Stimulated activated CD8-positive, alpha-beta memory T cell treated with anti-CD3 and anti-CD28 coated beads, Interleukin-7, amount 100 ng/mL, for 48 hours (primary cell): ENCODE measurements at regions not wholly inside any gene's neighbourhood (a gene's known extent, or its start where the extent isn't known, plus 50 kb on each side); places are given as distances from the start of the nearest gene placed in this dataset.

ENCODE experiments used
- DNase-seq, 2 donors: peaks; one replicate each; pipeline ENCODE4 v3.0.0-alpha.2; 2020; ENCODE audit warnings: low read depth in 1 of 2; ENCODE audit errors: extremely low read depth in 1 of 2

DNA sequence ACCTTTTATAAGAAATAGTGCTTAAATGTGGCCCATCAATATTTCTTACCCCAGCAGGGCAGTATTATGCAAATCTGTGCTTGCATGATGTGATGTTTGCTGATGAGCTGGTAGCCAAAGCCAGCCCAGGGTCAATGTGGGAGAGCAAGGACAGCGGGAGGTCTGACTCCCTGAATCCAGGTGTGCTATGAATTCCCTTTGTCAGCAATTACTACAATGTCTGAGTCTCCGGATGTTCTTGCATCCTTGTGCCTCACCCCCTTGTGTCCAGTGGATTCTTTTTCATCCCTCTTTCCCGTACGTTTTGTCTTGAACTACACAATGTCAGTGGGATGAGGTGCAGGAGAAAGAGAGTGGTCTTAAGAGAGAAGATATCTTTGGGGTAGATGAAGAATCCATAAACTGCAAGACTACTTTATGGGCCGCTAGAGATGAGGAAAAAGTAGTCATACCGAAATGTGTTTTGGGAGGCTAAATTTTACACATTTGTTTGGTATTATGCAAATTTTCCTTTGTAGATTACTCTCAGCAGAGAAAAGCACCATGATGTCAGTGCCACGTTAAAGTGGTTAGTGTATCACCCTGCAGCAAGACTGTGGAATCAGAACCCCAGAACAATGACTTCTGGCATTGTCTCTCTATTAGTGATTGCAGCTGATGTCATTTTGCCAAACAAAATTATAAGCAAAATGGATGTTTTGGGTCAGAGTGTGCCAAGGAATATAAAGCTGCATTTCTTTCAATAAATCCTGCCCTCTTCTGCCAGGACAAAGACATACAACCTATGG is 53.5 kb upstream of the TSHZ3 start:
- no peak for DNase-seq

DNA sequence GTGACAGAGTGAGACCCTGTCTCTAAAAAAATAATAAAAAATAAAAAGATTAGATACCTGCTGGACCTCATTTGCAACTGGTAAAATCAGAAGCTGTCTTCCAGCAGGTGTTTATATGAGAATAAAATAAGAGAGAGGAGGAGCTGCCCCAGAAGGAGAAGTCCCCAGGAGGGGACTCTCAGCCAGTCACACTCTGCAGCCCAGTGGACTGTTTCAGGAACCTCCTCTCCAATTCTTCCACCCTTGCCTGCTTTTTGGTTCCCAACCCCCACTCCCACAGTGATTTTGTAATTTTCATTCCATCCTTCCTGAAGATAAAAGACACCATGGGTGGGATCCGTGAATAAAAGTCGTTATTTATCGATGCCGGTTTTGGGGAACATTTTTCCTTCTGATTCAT is 56.9 kb upstream of the TSHZ3 start:
- DNase-seq: no peak

DNA sequence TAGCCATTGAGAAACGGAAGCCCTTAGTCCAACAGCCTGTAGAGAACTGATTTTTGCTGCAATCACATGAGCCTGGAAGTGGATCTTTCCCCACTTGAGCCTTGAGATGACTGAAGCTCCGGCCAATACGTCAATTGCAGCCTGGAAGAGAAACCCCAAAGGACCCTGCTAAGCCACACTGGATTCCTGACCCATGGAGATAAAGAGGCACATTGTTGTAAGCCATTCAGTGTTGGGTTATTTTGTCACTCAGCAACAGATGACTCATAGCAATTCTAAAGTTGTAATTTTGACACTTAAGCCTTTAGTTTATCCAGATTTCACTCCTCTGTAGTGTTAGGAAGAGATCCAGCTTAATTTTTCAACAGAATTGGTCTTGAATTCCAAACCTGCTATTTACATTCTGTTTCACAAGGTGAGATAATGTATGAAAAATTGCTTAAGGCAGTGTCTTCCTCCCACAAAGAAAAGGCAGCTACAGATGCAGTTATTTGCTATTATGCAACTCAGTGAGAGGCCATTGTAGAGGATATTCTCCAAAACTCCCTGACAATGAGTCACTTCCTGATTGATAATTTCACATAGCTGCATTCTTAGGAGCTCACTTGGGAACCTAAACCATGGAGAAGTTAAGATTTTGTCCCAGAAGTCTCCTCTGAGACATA is 59.4 kb upstream of the TSHZ3 start:
- DNase-seq: no peak

DNA sequence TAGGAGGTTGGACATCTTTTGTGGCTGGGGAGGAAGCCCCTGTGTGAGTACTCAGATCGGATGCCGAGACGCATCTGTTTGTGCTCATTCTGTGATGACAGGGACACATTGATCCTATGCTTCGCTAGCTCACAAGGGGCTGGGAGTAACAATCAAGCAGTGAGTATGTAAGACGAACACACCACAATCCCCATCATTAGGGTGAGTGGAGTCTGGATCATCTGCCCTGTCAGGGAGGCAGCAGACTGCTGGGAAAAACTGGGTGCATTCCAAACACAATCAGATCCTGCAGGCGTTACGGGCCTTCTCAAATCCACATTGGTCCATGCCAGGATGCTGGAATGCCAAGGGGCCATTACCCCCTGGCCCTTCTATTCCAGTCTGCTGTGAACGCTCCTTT is 64.1 kb upstream of the TSHZ3 start:
- DNase-seq: no peak

DNA sequence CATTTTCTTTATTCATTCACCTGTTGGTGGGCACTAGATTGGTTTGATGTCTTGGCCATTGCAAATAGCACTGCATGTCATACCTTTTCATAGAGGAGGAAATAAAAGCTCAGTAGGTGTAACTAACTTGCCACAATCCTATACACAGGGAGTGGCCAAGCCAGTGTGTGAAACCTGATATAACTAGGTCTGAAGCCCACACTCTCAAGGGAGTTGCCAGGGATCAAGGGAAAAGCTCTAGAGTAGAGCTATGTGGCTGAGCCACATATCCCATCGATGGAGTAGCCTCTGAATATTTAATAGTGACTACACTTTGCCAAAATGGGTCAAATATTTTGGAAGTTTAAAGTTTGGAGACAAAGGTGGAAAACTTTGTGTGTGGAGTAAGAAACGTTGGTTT is 66.1 kb upstream of the TSHZ3 start:
- DNase-seq: no peak

DNA sequence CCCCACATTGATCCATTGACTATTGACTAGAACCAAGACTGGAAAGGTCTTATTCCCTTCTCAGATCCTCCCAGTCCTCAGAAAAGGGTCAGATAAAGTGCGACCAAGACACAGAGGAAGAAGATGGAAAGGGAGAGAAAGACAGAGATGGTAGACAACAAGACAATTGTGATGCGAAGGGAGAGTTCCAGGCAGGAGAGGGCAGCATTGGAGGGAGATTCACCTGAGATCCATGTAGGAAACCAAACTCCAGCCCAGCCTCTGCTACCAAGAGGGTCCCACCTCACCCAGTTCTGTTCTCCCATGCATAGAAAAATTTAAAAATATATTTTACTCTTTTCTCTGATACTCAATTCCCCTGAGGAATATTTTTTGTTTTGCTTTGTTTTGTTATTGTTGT is 67.3 kb upstream of the TSHZ3 start:
- no peak for DNase-seq

DNA sequence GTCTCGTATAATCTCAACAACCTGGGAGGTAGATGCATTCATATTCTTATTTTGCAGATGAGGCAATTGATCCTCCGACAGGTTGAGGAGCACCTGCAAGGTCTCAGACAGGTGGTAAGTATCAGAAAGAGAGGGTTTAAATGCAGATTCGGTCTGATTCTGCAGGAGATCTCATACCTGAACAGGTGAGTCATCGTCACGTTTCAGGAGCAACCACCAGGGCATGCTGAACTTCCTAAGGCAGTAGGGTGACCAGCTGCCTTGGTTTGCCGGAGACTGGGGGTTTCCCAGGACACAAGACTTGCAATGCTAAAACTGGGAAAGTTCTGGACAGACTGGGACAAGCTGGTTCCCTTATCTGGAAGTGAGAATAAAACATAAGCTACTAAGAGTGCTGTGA is 68.8 kb upstream of the TSHZ3 start:
- DNase-seq: no peak

DNA sequence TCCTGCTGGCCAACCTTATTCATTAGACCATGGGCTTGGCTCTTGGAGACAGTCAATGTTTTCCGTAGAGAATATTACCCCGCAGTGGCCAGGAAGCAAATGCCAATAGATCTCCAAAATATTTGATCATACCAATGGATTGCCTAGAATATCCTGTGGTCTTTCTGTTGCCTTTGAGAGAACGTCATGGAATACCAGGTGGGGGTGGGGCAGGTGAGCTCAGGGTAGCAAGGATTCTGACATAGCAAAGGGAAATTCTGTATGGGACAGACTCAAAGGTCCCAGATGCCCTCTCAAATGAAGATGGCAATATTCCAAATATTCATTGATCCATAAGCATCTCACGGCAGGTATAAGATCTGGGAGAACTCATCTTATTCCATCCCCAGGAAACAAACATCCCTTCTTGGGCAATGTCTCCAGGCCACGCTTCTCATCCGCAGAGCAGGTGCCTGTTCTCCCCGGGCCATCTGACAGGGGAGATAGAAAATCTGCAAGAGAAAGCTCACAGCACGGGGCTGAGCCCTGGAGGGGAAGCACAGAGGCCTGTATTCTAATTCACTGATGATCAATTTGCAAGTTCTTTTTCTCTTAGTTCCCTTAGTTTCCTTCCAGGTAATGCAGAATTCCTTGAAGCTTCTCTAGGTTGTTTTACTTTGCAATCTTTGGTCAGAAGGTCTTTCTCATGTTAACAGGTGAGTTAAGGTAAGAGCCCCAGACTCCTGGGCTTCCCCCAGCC is 69.6 kb upstream of the TSHZ3 start:
- no peak for DNase-seq

DNA sequence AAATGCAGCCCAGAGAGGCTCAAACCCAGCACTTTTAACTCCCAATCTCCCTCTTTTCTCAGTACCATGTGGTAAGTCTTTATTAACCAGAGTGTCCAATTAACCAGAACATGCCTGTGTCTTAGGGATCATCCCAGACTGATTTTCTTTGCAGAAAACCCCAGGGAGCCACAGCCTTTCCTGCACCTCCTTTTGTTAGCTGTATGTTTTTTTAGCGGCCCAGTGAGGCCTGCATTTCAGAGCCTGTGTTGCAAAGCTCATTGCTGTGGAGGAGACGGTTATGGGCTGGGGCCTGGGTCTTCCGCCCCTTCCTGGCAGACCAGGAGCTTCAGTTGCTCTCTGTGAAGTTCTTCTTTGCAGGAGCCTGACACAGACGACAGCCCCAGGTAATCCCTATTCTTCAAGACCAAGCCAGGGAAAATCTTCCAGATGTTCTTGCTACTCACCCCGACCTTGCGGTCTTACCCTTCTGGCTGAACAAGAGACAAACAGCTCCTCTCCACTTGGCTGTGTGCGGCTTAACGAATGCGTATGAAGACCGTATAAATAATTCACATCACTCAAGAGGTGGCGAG is 70.7 kb upstream of the TSHZ3 start:
- DNase-seq: no peak

DNA sequence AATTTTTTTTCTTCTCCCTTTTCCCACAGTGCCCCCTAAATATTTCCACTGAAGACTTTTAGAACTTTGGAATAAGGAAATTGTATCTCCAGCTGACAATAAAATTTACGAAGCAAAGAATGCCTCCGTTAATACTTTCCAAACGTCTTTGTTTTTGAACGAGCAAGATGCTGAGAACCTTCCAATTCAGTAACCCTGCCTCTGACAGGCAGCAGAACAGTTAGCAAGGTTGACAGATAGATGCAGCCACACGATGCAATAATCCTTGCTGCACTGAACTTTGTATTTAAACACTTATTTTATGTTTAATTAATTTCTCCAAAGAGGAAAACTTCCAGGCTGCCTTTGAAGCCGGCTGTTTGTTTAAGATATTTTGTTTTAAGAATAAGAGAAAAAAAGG is 71.8 kb upstream of the TSHZ3 start:
- DNase-seq: no peak

DNA sequence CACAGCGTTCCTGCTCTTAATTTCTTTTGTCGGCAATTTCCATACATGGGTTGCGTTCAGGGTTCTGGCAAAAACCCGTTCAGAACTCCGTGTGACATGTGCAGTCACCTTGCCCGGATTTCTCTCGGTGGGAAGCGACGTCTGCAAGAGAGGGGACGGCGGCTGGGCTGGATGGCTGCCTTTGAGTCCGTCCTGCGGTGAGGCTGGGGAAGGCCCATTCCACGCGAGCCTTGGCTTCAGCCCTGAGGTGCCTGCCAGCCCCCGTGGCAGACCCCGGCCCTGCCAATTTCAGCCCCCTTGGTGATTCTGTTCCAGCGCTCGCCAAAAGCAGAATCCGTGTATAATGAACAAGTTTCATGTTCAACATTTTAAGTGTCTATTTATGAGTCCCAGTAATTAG is 72.6 kb upstream of the TSHZ3 start:
- no peak for DNase-seq

DNA sequence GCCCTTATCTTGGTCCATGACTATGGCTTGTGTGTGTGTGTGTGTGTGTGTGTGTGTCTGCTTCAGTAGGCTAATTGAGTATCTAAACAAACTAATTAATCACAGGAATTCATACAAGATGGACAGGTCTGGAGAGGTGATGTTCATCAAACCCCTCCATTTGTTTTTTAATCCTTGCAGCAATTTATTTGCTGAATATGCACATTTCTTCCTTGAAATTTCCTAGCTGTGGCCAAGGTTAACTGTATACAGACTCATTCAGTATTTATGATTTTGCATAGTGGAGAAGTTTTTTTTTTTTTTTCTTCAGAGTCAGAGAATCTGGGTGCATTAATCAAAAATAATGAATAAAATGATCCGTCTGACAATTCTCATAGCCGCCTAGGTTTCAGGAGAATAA is 74.7 kb upstream of the TSHZ3 start:
- no peak for DNase-seq

DNA sequence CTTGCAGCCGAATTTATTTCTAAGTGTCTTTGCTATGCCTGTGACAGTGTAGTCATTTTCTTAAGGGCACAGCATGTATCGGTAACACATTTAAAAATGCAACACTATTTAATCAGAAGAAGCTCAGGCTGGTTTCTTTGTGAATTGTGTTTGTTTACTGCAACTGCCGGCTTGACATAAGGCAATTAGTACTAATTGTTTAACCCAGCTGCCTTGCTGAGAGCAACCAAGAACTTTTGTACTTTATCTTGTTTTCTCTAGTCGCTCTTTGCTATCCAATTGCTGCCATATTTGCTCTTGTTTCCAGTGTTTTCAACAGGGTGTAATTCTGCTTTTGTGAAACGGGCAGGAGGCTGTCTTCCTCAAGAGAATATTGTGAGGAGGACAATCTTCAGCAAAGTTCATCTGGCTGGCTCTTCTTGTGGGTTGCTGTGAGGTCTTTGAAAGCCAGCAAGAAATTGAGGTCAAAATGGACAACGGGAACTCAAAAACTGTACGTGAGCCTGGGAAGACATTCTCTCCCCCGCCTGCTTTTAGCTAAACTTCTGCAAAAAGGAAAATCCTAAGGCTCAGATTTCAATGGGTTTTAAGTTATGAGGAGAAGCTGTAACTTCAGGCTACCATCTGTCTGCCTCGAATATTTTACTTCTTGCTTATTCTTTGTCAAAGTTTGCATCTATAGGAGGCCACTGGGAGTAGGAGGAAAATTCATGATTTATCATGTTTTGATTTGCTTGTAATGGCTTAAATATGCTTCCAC is 75.8 kb upstream of the TSHZ3 start:
- DNase-seq: no peak

DNA sequence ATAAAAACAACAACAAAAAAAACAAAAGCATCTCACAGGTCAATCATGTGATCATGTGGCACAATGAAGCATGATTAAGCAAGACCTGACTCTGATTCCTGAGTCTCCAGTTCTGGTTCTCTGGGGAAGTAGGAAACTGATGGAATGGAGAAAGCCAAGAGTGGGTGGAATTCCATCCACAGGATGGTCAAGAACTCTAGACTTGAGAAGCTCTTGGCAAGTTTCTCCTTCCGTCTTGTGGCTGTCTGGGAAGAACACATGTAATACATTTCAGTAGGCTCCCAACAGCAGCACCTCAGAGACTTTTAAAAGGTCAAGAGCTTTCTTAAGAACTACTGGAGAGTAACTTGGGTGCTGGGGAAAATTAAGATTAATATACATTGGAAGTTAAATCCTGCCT is 78.6 kb upstream of the TSHZ3 start:
- DNase-seq: no peak

DNA sequence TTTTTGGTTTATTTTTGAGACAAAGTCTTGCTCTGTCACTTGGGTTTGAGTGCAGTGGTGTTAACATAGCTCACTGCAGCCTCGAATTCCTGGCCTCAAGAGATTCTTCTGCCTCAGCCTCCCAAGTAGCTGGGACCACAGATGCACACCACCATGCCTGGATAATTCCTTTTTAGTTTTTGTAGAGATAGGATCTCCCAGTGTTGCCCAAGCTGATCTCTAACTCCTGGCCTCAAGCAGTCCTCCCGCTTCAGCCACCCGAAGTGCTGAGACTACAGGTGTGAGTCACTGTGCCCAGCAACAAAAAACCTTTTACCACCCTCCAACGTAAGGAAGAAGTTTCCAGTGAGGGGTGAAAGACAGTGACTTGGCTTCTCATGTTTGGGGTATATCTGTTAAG is 81.1 kb upstream of the TSHZ3 start:
- DNase-seq: no peak

DNA sequence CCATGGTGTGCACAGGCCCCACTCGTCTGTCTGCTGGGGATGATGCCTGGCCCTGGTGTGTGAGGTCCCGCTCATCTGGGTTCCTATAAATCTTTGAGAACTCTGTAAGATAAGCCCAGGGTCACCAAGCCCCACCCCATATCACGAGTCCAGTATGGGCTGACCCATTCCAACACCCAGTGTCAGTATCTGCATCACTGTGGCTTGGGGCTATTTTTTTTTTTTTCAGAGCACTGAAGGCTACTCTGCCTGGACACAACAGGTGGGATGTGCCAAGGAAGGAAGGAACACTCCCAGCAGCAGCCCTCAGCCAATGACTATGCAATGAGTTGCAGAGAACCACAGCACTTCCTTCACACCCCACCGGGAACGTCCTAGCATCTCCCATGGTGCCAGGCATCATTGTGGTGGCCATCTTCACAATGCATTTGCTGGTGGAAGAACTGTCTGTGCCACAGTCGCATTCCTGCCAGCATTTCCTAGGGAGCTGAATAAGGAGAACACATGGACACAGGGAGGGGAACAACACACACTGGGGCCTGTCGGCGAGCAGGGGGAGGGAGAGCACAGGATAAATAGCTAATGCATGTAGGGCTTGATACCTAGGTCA is 83.1 kb upstream of the TSHZ3 start:
- no peak for DNase-seq

DNA sequence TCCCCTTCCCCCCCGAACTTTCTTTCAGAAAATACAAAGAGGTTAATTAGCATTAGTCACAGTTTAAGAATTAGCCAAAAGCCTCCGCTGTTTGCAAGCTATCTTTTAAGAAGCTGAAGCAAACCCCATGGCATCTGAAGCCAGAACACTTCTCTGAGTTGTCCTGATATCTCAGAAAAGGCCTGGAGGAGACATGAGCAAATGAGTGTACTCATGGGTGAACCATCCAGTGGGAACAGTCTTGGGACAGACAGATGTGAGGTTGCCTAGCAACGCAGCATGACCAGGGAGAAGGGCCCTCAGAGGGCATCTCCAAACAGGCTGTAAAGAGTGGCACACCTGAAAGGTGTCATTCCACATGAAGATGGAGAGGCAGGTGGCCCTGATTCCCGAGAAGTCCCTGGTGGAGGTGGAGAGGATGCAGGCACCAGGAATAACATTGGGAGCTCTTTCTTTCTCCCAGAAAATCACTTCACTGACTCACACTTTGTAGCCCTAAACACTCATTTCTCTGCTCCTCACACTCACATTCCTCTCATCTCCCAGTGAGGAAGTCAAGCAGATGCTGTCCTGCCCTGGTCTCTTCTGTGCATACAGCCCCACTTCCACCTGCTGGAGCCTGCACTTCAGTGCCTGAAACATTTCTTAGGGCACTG is 87.0 kb upstream of the TSHZ3 start:
- no peak for DNase-seq

DNA sequence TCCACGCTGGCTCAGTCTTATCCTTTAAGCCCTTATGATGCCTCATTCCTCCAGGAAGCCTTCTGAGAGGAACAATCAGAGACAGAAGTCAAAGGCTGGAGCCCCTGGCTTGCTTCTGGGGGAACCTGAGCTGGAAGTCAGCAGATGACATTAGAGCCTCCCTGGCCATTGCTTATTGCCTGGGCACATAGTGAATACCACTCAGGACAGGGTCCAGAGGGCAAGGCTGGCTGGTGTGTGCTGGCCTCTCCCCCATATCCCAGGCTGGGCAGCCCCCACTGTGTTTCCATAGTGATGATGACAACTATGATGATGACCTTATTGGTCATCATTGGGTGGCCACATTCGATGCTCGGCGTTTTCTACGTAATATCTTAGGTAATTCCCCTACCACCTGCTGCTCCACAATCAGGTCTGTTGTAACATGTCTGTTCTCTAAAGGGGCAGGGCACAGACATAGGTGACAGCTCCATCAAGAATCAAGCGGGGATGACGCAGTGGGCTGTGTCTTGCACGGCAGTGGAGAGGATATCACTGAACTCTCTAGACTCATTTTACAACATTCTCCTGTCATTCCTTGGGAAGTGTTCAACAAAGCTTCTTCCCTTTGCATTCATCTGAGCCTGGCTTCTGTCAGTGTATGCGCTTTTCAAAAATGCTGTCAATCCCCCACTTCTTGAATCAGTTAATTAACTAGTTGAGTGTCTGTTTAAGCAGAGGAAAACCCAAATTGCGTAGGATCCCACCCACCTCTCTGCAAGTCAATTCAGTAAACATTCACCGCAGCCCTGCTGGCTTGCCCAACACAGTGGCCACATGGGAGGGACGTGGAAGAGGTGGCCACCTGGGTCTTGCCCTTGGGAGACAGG is 89.4 kb upstream of the TSHZ3 start:
- no peak for DNase-seq

DNA sequence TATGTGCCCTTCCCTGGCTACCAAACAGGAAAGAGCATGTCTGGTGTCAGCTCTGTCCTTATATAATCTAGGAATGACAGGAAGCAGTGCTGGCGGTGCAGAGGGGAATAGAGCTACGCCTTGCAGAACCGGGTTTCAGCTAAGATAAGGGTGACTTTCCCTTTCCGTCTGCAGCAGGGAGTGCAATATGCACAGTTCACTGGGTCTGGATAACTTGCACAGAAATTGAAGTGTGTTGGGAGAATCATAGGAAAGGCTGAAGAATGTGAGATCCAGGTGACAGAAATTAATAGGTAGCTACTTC is 90.0 kb upstream of the TSHZ3 start:
- no peak for DNase-seq
